ENCODE measurements at regions not wholly inside any gene's neighbourhood (a gene's known extent, or its start where the extent isn't known, plus 50 kb on each side); places are given as distances from the start of the nearest gene placed in this dataset.
"Not testable (repeated sequence)": the region's sequence is repeated elsewhere in the genome, so short reads cannot be mapped to it uniquely, and the experiment has no call there.

DNA sequence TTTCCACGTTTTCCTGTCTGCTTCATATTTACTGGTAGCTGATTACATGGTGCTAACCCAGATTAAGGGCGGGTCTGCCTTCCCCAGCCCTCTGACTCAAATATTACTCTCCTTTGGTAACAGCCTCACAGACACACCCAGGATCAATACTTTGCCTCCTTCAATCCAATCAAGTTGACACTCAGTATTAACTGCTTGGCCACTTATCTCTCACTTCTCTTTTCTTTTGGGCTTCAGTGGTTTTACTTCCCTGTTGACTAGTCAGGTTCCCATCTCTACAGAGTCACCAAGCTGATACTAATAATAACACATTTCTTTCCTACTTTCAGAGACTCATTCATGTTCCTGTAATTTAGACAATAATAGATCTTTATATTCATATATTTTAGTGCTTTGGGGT is 302.2 kb upstream of the MAP2 start:
- no peak for TF ChIP-seq CTCF (IDR thresholded peaks at IDR 0.05; ENCODE audit: insufficient read depth, low read length, severe bottlenecking)
- no peak for FAIRE-seq
- DNase-seq (ENCODE audit: low read depth) = no peak
- H3K27me3 ChIP-seq (ENCODE audit: control insufficient read depth, insufficient read depth, low read length) = no peaks in the 10 kb centered on the region
- H3K36me3 ChIP-seq (ENCODE audit: control insufficient read depth, insufficient read depth, low read length) = no peaks in the 10 kb centered on the region
- H3K4me3 ChIP-seq (ENCODE audit: low read depth, low read length) = no peak overlapping the region

DNA sequence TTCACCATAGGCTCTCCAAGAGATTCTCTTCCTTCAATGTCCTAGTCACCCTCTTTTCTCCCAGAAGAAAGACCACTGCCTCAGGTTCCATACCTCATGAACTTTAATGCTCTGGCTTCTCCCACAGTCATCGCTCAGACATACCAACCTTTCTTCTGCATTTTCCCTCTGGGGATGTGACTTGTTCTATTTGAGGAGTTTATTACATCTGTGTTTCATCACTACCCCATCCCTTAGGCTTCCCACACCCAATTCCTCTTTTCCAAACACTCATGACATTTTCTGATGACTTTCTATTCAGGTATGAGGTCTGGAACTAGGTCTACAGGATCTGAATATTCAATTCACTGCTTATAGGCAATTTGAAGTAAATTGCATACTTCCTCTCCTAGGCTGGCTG is 298.6 kb upstream of the MAP2 start:
- TF ChIP-seq CTCF (IDR thresholded peaks at IDR 0.05; ENCODE audit: insufficient read depth, low read length, severe bottlenecking) = no peak
- FAIRE-seq = no peak

GRCh38 chr2:209138079-209138478 is 285.8 kb upstream of the MAP2 start:
- TF ChIP-seq CTCF (IDR thresholded peaks at IDR 0.05; ENCODE audit: insufficient read depth, low read length, severe bottlenecking) = no peak
- no peak overlapping the region for H3K4me3 ChIP-seq (ENCODE audit: low read depth, low read length)
- no peaks in the 10 kb centered on the region for H3K27me3 ChIP-seq (ENCODE audit: control insufficient read depth, insufficient read depth, low read length)
- H3K36me3 ChIP-seq (ENCODE audit: control insufficient read depth, insufficient read depth, low read length) = no peaks in the 10 kb centered on the region
- FAIRE-seq = no peak
- DNase-seq (ENCODE audit: low read depth) = no peak

More for the DNA sequence above, 298.6 kb upstream of the MAP2 start:
- H3K4me3 ChIP-seq (ENCODE audit: low read depth, low read length) = no peak overlapping the region
- H3K36me3 ChIP-seq (ENCODE audit: control insufficient read depth, insufficient read depth, low read length) = no peaks in the 10 kb centered on the region
- no peaks in the 10 kb centered on the region for H3K27me3 ChIP-seq (ENCODE audit: control insufficient read depth, insufficient read depth, low read length)
- peak; percentile 49 for DNase-seq (ENCODE audit: low read depth)

DNA sequence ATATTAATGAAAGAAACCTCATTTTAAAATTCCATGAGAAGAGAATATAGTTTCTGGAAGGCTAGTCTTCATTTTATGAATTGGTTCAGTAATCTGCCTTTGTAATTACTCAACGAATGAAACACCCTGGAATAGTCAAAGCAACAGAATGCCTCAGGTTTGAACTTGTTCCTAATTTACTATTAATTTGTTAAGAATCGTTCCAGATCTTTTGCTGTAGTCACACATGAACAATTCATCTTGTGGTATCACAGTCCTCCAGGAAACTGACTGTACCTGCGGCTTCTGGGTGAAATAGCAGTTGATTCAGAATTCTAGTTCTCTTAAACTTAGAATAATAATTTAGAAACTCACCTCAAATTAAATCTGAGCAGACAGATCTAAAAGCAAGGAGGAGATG is 282.7 kb upstream of the MAP2 start:
- Histone ChIP-seq H3K27me3 (ENCODE audit: control insufficient read depth, insufficient read depth, low read length) (no peaks in the 10 kb centered on the region), H3K4me3 (ENCODE audit: low read depth, low read length) (no peak overlapping the region), H3K36me3 (ENCODE audit: control insufficient read depth, insufficient read depth, low read length) (no peaks in the 10 kb centered on the region)
- peak; percentile 68 for DNase-seq (ENCODE audit: low read depth)
- FAIRE-seq = no peak
- TF ChIP-seq CTCF (IDR thresholded peaks at IDR 0.05; ENCODE audit: insufficient read depth, low read length, severe bottlenecking) = no peak

DNA sequence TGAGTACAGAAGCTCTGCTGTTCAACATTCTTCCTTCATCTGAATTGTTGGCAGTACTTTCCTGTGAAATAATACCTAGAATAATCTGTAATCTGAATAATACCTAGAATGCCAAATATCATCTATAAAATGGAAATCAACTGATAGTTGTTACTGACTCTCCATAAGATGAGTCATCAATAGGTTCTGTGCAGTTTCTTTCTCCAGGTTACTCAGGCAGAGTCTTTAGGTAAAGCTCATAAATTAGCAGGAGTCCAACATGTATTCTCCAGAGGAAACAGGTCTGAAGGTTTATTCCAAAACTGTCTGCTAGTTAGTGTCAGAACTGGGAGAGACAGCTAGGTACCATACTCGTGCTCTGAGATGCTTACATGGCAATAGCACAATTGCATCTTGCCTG is 282.0 kb upstream of the MAP2 start:
- H3K4me3 ChIP-seq (ENCODE audit: low read depth, low read length) = no peak overlapping the region
- TF ChIP-seq CTCF (IDR thresholded peaks at IDR 0.05; ENCODE audit: insufficient read depth, low read length, severe bottlenecking) = no peak
- H3K36me3 ChIP-seq (ENCODE audit: control insufficient read depth, insufficient read depth, low read length) = no peaks in the 10 kb centered on the region
- FAIRE-seq = no peak
- peak; percentile 22 for DNase-seq (ENCODE audit: low read depth)
- H3K27me3 ChIP-seq (ENCODE audit: control insufficient read depth, insufficient read depth, low read length) = no peaks in the 10 kb centered on the region

DNA sequence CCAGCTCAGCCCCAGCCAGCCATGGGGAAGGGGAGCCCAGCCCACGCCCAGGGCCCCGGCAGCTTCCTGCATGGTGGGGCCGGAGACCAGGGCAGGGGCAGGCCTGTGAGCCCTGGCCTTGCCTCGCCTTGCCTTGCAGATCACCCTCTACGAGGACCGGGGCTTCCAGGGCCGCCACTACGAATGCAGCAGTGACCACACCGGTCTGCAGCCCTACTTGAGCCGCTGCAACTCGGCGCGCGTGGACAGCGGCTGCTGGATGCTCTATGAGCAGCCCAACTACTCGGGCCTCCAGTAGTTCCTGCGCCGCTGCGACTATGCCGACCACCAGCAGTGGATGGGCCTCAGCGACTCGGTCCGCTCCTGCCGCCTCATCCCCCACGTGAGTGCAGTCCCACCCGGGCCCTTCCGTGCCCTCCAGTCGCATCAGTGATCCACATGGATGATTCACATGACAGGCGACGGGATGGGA is 278.6 kb upstream of the MAP2 start:
- not testable (repeated sequence) for FAIRE-seq; H3K36me3 ChIP-seq (ENCODE audit: control insufficient read depth, insufficient read depth, low read length); H3K4me3 ChIP-seq (ENCODE audit: low read depth, low read length); DNase-seq (ENCODE audit: low read depth); H3K27me3 ChIP-seq (ENCODE audit: control insufficient read depth, insufficient read depth, low read length)
